Esophagus squamous epithelium (tissue), 4 donors: ENCODE measurements at regions not wholly inside any gene's neighbourhood (a gene's known extent, or its start where the extent isn't known, plus 50 kb on each side); places are given as distances from the start of the nearest gene placed in this dataset.

Experiments used
- POLR2A ChIP-seq, 4 donors: fragments of 450-650 bp; IDR thresholded peaks; one replicate each; pipeline ENCODE4 v1.6.1; 2017; ENCODE audit warnings: antibody characterized with exemption in 4 of 4, mild to moderate bottlenecking in 4 of 4, moderate library complexity in 3 of 4
- TF ChIP-seq, protein P1 (sequence below), 6 experiments: fragments of 450-650 bp in 4 of 6; fragments of 200-600 bp in 2 of 6; sonication (generic) in 2 of 6; IDR thresholded peaks; one replicate each; pipeline ENCODE4 v1.5.1; 2016 to 2019; ENCODE audit warnings: antibody characterized with exemption in 6 of 6, mild to moderate bottlenecking in 4 of 6, moderate library complexity in 4 of 6

DNA sequence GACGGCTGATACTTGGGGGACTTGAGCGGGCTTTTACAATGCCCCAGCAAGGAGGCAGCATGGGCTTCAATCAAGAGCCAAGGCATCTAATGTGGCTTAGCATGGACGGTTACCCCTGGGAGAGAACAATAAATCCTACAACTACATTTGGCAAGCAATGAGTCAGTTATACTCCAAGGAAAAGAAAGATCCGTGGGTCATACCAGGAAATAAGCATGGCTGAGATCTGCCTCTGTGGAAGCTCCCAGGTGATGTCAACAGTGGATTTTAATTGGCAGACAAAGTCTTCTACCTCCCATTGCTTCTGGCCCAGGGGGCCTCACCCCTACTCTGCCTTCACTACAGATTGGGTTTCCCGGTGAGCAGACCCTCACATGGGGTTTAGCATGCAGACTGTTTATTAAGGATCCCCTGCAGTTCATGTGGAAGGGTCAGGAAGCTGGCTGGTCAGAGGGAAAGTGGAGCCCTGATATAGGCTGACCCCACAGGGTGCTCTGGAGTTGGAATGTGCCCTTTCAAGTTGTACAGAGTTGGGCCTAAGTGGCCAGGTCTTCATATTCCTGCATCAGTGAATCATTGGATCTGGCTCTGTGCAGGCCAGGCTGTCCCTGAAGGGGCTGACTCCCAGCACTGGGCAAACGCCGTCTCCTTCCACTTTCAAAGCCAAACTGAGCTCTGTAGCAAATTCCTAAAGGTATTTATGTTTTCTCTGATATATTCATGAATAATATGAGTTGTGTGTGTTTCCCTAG, 91.3 kb upstream of the GGTLC1 start:
- no peak for TF ChIP-seq POLR2A (IDR thresholded peaks at IDR 0.05)
- TF ChIP-seq, protein P1, sequence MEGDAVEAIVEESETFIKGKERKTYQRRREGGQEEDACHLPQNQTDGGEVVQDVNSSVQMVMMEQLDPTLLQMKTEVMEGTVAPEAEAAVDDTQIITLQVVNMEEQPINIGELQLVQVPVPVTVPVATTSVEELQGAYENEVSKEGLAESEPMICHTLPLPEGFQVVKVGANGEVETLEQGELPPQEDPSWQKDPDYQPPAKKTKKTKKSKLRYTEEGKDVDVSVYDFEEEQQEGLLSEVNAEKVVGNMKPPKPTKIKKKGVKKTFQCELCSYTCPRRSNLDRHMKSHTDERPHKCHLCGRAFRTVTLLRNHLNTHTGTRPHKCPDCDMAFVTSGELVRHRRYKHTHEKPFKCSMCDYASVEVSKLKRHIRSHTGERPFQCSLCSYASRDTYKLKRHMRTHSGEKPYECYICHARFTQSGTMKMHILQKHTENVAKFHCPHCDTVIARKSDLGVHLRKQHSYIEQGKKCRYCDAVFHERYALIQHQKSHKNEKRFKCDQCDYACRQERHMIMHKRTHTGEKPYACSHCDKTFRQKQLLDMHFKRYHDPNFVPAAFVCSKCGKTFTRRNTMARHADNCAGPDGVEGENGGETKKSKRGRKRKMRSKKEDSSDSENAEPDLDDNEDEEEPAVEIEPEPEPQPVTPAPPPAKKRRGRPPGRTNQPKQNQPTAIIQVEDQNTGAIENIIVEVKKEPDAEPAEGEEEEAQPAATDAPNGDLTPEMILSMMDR (IDR thresholded peaks at IDR 0.05) = no peak
